Endothelial cell of umbilical vein (primary cell): ENCODE measurements at regions not wholly inside any gene's neighbourhood (a gene's known extent, or its start where the extent isn't known, plus 50 kb on each side); places are given as distances from the start of the nearest gene placed in this dataset.

Source experiments
- BruUV-seq: library from RNA; stranded (reverse); fragments of 400-500 nt; replicated peaks from 2 replicates; lab custom pipeline; 2021; lab: Mats Ljungman, UMichigan
- CTCF ChIA-PET: fragments of 300-600, 350-600 bp; sonication (Branson Sonifier 250); formaldehyde crosslinking; loops from one replicate; lab custom pipeline; 2021; ENCODE audit warnings: antibody characterized with exemption, inconsistent platforms; lab: Charles Lee
- POLR2A ChIA-PET: fragments of 300-600, 350-600 bp; sonication (Branson Sonifier 250); formaldehyde crosslinking; loops from one replicate; lab custom pipeline; 2021; ENCODE audit warnings: antibody characterized with exemption, inconsistent platforms; lab: Charles Lee
- DNase-seq: peaks from one replicate; pipeline ENCODE4 v3.0.0-alpha.2; 2011; ENCODE audit warnings: low read depth, low spot score
- FAIRE-seq: peaks from 2 replicates; lab custom pipeline; 2011; peaks lifted over from hg19 to GRCh38; lab: Jason Lieb, UNC
- H2AFZ ChIP-seq: 2 replicates; pipeline ENCODE4 v1.6.0; 2012; ENCODE audit warnings: low read depth, low read length, control low read depth, inconsistent platforms
- H3K27ac ChIP-seq: 2 replicates; pipeline ENCODE4 v1.5.1; 2011; ENCODE audit warnings: low read depth, mild to moderate bottlenecking, control low read depth, low read length, moderate library complexity; ENCODE audit not compliant: insufficient read depth
- H3K27me3 ChIP-seq, 2 experiments: 2 replicates each; pipeline versions ENCODE4 v1.6.0 to v1.6.1; 2011; ENCODE audit warnings: low read length in 2 of 2, mixed read lengths in 1 of 2; ENCODE audit not compliant: control insufficient read depth in 2 of 2, insufficient read depth in 2 of 2
- H3K36me3 ChIP-seq, 2 experiments: 2 replicates in 1 of 2; 3 replicates in 1 of 2; pipeline ENCODE4 v1.5.1; 2011; ENCODE audit warnings: low read length in 2 of 2, mild to moderate bottlenecking in 1 of 2, moderate library complexity in 1 of 2; ENCODE audit not compliant: control insufficient read depth in 2 of 2, insufficient read depth in 2 of 2; ENCODE audit errors: extremely low read depth in 1 of 2
- H3K4me1 ChIP-seq: 3 replicates; pipeline ENCODE4 v1.5.1; 2011; ENCODE audit warnings: mild to moderate bottlenecking, low read length; ENCODE audit not compliant: control insufficient read depth, insufficient read depth; ENCODE audit errors: extremely low read depth
- H3K4me2 ChIP-seq: 2 replicates; pipeline ENCODE4 v1.6.1; 2011; ENCODE audit warnings: low read length, control low read depth, mixed read lengths; ENCODE audit not compliant: insufficient read depth
- H3K4me3 ChIP-seq, 3 experiments: fragments of 200-600 bp in 1 of 3; sonication (generic), shearing (Covaris generic) in 1 of 3; replicated peaks in 1 of 3; 2 replicates each; pipeline ENCODE4 v1.5.1; 2011 to 2016; ENCODE audit warnings: control low read depth in 3 of 3, low read length in 3 of 3, mild to moderate bottlenecking in 2 of 3, inconsistent platforms in 1 of 3, low read depth in 1 of 3, moderate library complexity in 1 of 3; ENCODE audit not compliant: insufficient read depth in 1 of 3
- H3K79me2 ChIP-seq: 2 replicates; pipeline ENCODE4 v1.6.0; 2012; ENCODE audit warnings: low read length, inconsistent platforms; ENCODE audit not compliant: control insufficient read depth, insufficient read depth
- H3K9ac ChIP-seq: replicated peaks from 2 replicates; pipeline ENCODE3; 2011; ENCODE audit warnings: low read length, control low read depth; ENCODE audit not compliant: insufficient read depth; ENCODE audit errors: extremely low read depth
- H3K9me1 ChIP-seq: replicated peaks from 3 replicates; pipeline ENCODE4 v1.6.0; 2011; ENCODE audit warnings: mild to moderate bottlenecking, low read length; ENCODE audit not compliant: control insufficient read depth, insufficient read depth; ENCODE audit errors: extremely low read depth
- H3K9me3 ChIP-seq: replicated peaks from 2 replicates; pipeline ENCODE4 v1.5.1; 2012; ENCODE audit warnings: low read length, inconsistent platforms; ENCODE audit not compliant: control insufficient read depth, insufficient read depth
- H4K20me1 ChIP-seq: replicated peaks from 2 replicates; pipeline ENCODE3; 2011; ENCODE audit warnings: mild to moderate bottlenecking, low read length; ENCODE audit not compliant: control insufficient read depth, insufficient read depth; ENCODE audit errors: extremely low read depth
- FOS ChIP-seq: IDR thresholded peaks from 2 replicates; pipeline ENCODE4 v1.6.1; 2011; ENCODE audit warnings: mild to moderate bottlenecking, low read length, moderate library complexity, borderline replicate concordance; ENCODE audit not compliant: insufficient read depth
- GATA2 ChIP-seq: IDR thresholded peaks from 2 replicates; pipeline ENCODE4 v1.7.0; 2011; ENCODE audit warnings: low read depth, mild to moderate bottlenecking, moderate library complexity, mixed read lengths, low read length; ENCODE audit not compliant: insufficient read length, insufficient read depth
- JUN ChIP-seq: IDR thresholded peaks from 2 replicates; pipeline ENCODE4 v1.6.1; 2011; ENCODE audit warnings: borderline replicate concordance, low read depth; ENCODE audit not compliant: insufficient read length, insufficient read depth
- MYC ChIP-seq: IDR thresholded peaks from one replicate; pipeline ENCODE4 v1.6.1; 2011; ENCODE audit warnings: mild to moderate bottlenecking, low read depth, low read length
- POLR2A ChIP-seq: IDR thresholded peaks from 2 replicates; pipeline ENCODE4 v1.6.1; 2012; ENCODE audit warnings: low read depth, mild to moderate bottlenecking, control low read depth, low read length
- POLR2AphosphoS5 ChIP-seq: IDR thresholded peaks from 2 replicates; pipeline ENCODE4 v1.6.1; 2012; ENCODE audit warnings: low read depth, mild to moderate bottlenecking, control low read depth, low read length, moderate library complexity; ENCODE audit not compliant: insufficient read depth
- dilution Hi-C: fragments of 300-500 bp; cut with MboI; formaldehyde crosslinking; loops from one replicate; pipeline ENCODE4 v1.15.0; 2019; ENCODE audit warnings: low sequenced_read_pairs; ENCODE audit not compliant: extremely low pct_ligation_motif_present
- intact Hi-C: fragments of 100-400 bp; cut with micrococcal nuclease; formaldehyde crosslinking; loops from one replicate; pipeline ENCODE4 v1.10.0; 2022
- TF ChIP-seq, protein P1 (sequence below), 2 donors: IDR thresholded peaks; 1 replicate in 1 of 2; 2 replicates in 1 of 2; pipeline ENCODE4 v1.5.1; 2011; ENCODE audit warnings: low read length in 2 of 2, mild to moderate bottlenecking in 2 of 2, moderate library complexity in 2 of 2, control low read depth in 1 of 2, inconsistent platforms in 1 of 2, low read depth in 1 of 2; ENCODE audit not compliant: insufficient read depth in 1 of 2; ENCODE audit errors: extremely low read depth in 1 of 2

DNA sequence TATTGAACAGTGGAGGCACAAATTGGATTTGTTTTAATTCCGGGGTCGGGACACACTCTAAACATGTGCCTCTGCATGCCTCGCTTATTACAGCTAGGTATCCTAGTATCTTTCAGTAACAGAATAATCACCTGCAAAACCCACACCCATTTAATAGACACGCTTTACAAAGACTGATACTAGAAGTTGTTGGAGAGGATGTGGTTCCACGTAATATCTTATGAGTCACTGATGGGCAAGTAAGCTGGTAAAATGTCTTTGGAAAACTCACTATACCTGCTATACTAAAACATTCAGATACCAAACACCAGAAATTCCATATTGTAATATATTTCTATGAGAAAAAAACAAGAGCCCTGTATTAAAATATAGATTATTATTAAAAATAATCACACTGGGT is 84.0 kb downstream of the GGTLC2 start:
- intact Hi-C loops = no loop called here
- no peak overlapping the region for H3K27ac ChIP-seq
- H3K4me1 ChIP-seq = no peaks in the 10 kb centered on the region
- DNase-seq = no peak
- POLR2A ChIA-PET = no interaction called here
- no peaks in the 10 kb centered on the region for H4K20me1 ChIP-seq
- CTCF ChIA-PET = interaction anchor here (1.6 to 1.7 kb wide), 2 partner anchors 19 to 62 kb away, joined by 3 to 4 read pairs; no protein-coding TSS in a partner anchor
- dilution Hi-C loops = no loop called here
- no peak for FAIRE-seq
- H3K4me2 ChIP-seq = no peak overlapping the region
- no peak overlapping the region for H2AFZ ChIP-seq
- H3K36me3 ChIP-seq = no peaks in the 10 kb centered on the region
- BruUV-seq = no TSS peak
- no peaks in the 10 kb centered on the region for H3K9me1 ChIP-seq
- peaks cover 2 to 24% of the 10 kb centered on the region in 2 experiments for H3K27me3 ChIP-seq
- H3K79me2 ChIP-seq = no peaks in the 10 kb centered on the region
- no peak overlapping the region for H3K9ac ChIP-seq
- H3K9me3 ChIP-seq = no peaks in the 10 kb centered on the region
- TF ChIP-seq POLR2A (no peak), MYC (no peak), POLR2AphosphoS5 (no peak), JUN (no peak), GATA2 (no peak), FOS (no peak)
- TF ChIP-seq, protein P1, sequence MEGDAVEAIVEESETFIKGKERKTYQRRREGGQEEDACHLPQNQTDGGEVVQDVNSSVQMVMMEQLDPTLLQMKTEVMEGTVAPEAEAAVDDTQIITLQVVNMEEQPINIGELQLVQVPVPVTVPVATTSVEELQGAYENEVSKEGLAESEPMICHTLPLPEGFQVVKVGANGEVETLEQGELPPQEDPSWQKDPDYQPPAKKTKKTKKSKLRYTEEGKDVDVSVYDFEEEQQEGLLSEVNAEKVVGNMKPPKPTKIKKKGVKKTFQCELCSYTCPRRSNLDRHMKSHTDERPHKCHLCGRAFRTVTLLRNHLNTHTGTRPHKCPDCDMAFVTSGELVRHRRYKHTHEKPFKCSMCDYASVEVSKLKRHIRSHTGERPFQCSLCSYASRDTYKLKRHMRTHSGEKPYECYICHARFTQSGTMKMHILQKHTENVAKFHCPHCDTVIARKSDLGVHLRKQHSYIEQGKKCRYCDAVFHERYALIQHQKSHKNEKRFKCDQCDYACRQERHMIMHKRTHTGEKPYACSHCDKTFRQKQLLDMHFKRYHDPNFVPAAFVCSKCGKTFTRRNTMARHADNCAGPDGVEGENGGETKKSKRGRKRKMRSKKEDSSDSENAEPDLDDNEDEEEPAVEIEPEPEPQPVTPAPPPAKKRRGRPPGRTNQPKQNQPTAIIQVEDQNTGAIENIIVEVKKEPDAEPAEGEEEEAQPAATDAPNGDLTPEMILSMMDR (IDR thresholded peaks at IDR 0.05; ENCODE audit: extremely low read depth in 1 of 2, insufficient read depth in 1 of 2, low read depth in 1 of 2, low read length in 2 of 2) = no peak
- H3K4me3 ChIP-seq = no peak overlapping the region
